Central memory CD4-positive, alpha-beta T cell (primary cell): ENCODE measurements at regions not wholly inside any gene's neighbourhood (a gene's known extent, or its start where the extent isn't known, plus 50 kb on each side); places are given as distances from the start of the nearest gene placed in this dataset.

Experiments
- DNase-seq: peaks from one replicate; pipeline ENCODE4 v3.0.0; 2022

GRCh38 chr5:52690236-52690768, 97.4 kb upstream of the ITGA1 start:
- no peak for DNase-seq

- no peak for DNase-seq
Observed at GRCh38 chr5:52692039-52692438, 95.7 kb upstream of the ITGA1 start.

- no peak for DNase-seq
Observed at GRCh38 chr5:52692606-52693005, 95.1 kb upstream of the ITGA1 start.

- DNase-seq = peak; percentile 23
Observed at GRCh38 chr5:52693280-52693679, 94.4 kb upstream of the ITGA1 start.

- DNase-seq = no peak
Observed at GRCh38 chr5:52693836-52694235, 93.9 kb upstream of the ITGA1 start.

- DNase-seq = no peak
Observed at GRCh38 chr5:52694648-52695047, 93.1 kb upstream of the ITGA1 start.

- DNase-seq = no peak
Observed at GRCh38 chr5:52702877-52703276, 84.8 kb upstream of the ITGA1 start.

- no peak for DNase-seq
Observed at GRCh38 chr5:52703321-52703720, 84.4 kb upstream of the ITGA1 start.

GRCh38 chr5:52705720-52706119, 82.0 kb upstream of the ITGA1 start:
- no peak for DNase-seq

- DNase-seq = no peak
Observed at GRCh38 chr5:52706775-52707174, 80.9 kb upstream of the ITGA1 start.

- no peak for DNase-seq
Observed at GRCh38 chr5:52707616-52708015, 80.1 kb upstream of the ITGA1 start.

- DNase-seq = no peak
Observed at GRCh38 chr5:52708463-52708862, 79.3 kb upstream of the ITGA1 start.

- no peak for DNase-seq
Observed at GRCh38 chr5:52709167-52709925, 78.4 kb upstream of the ITGA1 start.

GRCh38 chr5:52710310-52710971, 77.3 kb upstream of the ITGA1 start:
- no peak for DNase-seq

GRCh38 chr5:52710972-52711596, 76.6 kb upstream of the ITGA1 start:
- DNase-seq = no peak

- DNase-seq = no peak
Observed at GRCh38 chr5:52712354-52712753, 75.4 kb upstream of the ITGA1 start.

GRCh38 chr5:52725065-52725746, 62.5 kb upstream of the ITGA1 start:
- peak; percentile 91 for DNase-seq

GRCh38 chr5:52725808-52726207, 61.9 kb upstream of the ITGA1 start:
- no peak for DNase-seq

GRCh38 chr5:52727020-52727419, 60.7 kb upstream of the ITGA1 start:
- no peak for DNase-seq

- no peak for DNase-seq
Observed at GRCh38 chr5:52727576-52727975, 60.1 kb upstream of the ITGA1 start.

GRCh38 chr5:52728224-52728623, 59.5 kb upstream of the ITGA1 start:
- DNase-seq = no peak

- no peak for DNase-seq
Observed at GRCh38 chr5:52728686-52729085, 59.0 kb upstream of the ITGA1 start.
